RWPE1 (cell line): ENCODE measurements at regions not wholly inside any gene's neighbourhood (a gene's known extent, or its start where the extent isn't known, plus 50 kb on each side); places are given as distances from the start of the nearest gene placed in this dataset.

ENCODE experiments used
- CTCF ChIA-PET: fragments of 350-600 bp; sonication (Branson Sonifier 250); formaldehyde crosslinking; extraction: SDS; loops from one replicate; lab custom pipeline; 2021; lab: Yijun Ruan, JAX
- POLR2A ChIA-PET: fragments of 400-600 bp; formaldehyde crosslinking; extraction: SDS; loops from one replicate; lab custom pipeline; 2020; ENCODE audit warnings: antibody characterized with exemption; ENCODE audit not compliant: low non-redundant PET; lab: Yijun Ruan, JAX
- DNase-seq: peaks from one replicate; pipeline ENCODE4 v3.0.0; 2012; ENCODE audit warnings: low spot score
- H3K27ac ChIP-seq: fragments of 450-650 bp; 2 replicates; pipeline ENCODE4 v1.5.1; 2017
- TF ChIP-seq, protein P1 (sequence below): fragments of 450-650 bp; conservative IDR thresholded peaks from 2 replicates; pipeline ENCODE4 v1.5.1; 2017; ENCODE audit warnings: low read depth, mild to moderate bottlenecking

DNA sequence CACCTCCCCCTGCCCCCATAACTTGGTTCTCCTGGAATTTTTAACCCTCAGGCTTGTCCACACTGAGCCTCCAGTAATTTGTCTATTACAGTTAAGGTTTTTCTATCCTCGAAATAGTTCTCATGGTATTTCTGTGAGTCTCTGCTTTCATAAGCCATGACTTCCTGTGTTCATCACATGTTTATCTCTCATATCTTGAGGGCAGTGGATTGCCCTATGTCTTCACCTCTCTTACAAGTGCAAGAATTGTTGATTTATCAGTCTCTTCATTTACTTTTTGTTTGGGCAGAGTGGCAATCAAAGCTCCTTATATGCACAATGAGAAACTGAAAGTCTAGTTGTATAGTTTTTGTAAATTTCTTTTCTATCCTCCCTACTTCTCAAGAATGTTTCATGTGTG, 328.4 kb downstream of the PLA2G4A start:
- CTCF ChIA-PET: no interaction called here
- POLR2A ChIA-PET: no interaction called here
- TF ChIP-seq, protein P1, sequence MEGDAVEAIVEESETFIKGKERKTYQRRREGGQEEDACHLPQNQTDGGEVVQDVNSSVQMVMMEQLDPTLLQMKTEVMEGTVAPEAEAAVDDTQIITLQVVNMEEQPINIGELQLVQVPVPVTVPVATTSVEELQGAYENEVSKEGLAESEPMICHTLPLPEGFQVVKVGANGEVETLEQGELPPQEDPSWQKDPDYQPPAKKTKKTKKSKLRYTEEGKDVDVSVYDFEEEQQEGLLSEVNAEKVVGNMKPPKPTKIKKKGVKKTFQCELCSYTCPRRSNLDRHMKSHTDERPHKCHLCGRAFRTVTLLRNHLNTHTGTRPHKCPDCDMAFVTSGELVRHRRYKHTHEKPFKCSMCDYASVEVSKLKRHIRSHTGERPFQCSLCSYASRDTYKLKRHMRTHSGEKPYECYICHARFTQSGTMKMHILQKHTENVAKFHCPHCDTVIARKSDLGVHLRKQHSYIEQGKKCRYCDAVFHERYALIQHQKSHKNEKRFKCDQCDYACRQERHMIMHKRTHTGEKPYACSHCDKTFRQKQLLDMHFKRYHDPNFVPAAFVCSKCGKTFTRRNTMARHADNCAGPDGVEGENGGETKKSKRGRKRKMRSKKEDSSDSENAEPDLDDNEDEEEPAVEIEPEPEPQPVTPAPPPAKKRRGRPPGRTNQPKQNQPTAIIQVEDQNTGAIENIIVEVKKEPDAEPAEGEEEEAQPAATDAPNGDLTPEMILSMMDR: no peak
- H3K27ac ChIP-seq: no peak overlapping the region
- no peak for DNase-seq

DNA sequence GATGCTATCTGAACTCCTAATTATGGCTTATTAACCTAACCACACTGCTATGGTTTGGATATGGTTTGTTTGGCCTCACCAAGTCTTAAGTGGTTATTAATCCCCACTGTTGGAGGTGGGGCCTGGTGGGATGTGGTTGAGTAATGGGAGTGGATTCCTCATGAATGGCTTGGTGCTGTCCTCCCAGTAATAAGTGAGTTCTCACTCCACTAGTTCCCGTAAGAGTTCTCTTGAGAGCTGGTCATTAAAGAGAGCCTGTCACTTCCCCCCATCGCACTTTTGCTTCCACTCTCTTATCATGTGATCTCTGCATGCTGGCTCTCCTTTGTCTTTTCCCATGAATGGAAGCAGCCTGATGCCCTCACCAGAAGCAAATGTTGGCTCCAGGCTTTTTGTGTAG, 328.8 kb downstream of the PLA2G4A start:
- POLR2A ChIA-PET: no interaction called here
- no peak overlapping the region for H3K27ac ChIP-seq
- DNase-seq: no peak
- CTCF ChIA-PET: interaction anchor here (0.6 kb wide), 1 partner anchor 435 kb away, joined by 5 read pairs; no protein-coding TSS in a partner anchor
- TF ChIP-seq, protein P1: no peak

DNA sequence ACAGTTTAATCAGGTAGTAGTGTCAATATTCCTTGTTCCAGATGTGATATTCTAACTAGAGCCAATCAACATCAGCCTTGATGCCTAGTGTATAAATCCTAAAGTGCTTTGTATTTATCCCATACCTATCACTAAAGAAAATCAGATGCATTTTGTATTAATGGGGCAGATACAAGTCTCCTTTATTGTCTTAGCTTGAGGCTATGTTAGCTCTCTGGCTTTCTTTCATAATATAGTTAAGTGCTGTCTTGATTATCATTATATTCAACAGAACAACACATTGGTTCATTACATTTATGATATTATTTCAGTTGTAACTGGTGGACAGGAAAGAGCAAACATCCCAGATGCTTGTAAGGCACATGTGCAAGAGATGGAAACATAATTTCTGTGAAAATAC, 338.8 kb downstream of the PLA2G4A start:
- TF ChIP-seq, protein P1: no peak
- H3K27ac ChIP-seq: no peak overlapping the region
- no peak for DNase-seq
- CTCF ChIA-PET: no interaction called here
- POLR2A ChIA-PET: no interaction called here

DNA sequence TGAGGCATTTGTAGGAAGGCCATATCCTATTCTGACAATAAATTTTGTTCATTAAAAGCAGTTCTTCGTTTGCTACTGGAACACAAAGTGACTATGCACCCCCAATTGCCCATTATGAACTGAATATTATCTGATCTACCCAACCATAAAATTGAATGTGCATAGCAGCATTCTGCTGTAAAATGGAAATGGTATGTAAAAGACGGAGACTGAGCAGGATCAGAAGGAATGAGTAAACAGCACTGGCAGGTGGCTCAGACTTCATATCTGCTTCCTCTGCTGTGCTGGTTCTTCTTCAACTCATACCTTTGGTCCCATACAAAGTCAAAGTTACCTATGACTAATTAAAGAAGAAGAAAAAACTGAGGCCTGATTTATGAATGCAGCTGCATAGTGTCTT, 339.5 kb downstream of the PLA2G4A start:
- ChIA-PET POLR2A (no interaction called here), CTCF (no interaction called here)
- no peak for DNase-seq
- TF ChIP-seq, protein P1: no peak
- H3K27ac ChIP-seq: no peak overlapping the region

DNA sequence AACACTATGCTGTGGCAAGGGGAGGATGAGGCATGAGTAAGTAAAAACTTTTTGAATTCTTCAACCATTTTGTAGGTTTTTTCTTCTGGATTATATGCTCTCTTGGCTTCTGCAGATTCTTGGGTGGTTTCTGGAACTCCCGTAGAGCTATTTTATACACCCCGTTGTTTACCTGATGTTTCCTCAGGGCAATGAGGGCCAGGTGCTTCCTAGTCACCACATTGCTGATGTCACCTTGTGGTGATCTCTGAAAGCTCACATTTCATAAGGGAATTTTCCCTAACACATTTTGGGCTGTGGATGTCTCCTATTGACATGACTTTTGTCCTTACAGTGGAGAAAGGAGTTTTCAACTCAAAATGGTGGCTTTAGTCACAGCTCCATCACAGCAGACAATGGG, 356.6 kb downstream of the PLA2G4A start:
- ChIA-PET POLR2A (no interaction called here), CTCF (no interaction called here)
- H3K27ac ChIP-seq: no peak overlapping the region
- no peak for DNase-seq
- TF ChIP-seq, protein P1: no peak

DNA sequence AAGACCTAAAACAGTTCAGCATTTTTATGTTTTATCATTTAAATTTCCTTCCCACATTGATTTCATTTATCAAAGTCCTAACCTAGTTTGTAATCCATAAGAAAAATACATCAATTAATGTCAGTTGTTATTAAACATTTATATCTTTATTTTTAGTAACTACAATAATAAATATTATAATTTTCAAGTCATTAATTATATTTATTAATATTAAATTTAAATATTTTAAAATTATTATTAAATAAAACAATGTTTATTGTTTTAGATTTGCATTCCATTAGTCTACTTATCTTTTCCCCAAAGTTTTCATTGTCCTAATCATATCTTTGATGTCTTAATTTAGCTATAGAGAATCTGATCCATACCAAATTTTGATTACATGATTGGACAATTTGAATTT, 368.9 kb downstream of the PLA2G4A start:
- CTCF ChIA-PET: no interaction called here
- TF ChIP-seq, protein P1: no peak
- POLR2A ChIA-PET: no interaction called here
- H3K27ac ChIP-seq: no peak overlapping the region
- no peak for DNase-seq

DNA sequence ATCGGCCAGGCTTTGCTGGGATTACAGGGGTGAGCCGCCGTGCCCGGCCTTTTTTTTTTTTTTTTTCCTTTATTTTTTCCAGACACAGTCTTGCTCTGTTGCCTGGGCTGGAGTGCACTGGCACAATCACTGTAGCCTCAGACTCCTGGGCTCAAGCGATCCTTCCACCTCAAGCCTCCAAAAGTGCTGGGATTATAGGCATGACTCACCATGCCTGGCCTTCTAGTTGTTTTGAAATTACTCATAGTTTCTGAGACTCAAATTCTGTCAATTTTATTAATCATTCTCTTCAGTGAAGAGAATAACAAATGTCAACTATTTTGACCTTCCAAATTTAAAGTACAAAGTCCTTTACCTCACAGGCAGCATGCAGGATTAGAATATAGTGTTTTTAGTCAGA, 374.5 kb downstream of the PLA2G4A start:
- H3K27ac ChIP-seq: no peak overlapping the region
- CTCF ChIA-PET: no interaction called here
- TF ChIP-seq, protein P1: no peak
- DNase-seq: peak; percentile 26
- POLR2A ChIA-PET: no interaction called here
